ENCODE measurements at regions not wholly inside any gene's neighbourhood (a gene's known extent, or its start where the extent isn't known, plus 50 kb on each side); places are given as distances from the start of the nearest gene placed in this dataset.
"Not testable (repeated sequence)": the region's sequence is repeated elsewhere in the genome, so short reads cannot be mapped to it uniquely, and the experiment has no call there.

DNA sequence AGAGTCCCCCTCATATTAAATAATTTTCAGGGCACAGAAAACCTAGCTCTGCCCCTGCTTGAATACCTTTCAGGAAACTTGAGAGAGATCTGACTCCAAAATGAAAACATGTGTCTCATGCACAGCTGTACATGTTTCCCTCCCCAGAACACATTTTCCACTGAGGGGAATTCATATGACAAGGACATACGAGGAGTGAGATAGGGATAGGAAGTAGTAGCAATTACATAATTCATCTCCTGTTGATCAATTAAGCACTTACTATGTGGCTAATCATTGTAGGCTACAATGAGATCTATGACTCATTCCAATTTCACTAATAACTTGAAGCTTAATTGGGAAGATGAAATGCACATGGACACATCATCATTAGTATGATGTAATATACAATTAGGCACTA, 302.1 kb downstream of the PCDH11X start:
- DNase-seq (ENCODE audit: low read depth); H3K36me3 ChIP-seq (ENCODE audit: control insufficient read depth, insufficient read depth, low read length, severe bottlenecking); H3K9ac ChIP-seq (ENCODE audit: low read length); H3K4me3 ChIP-seq (ENCODE audit: low read length); H3K9me3 ChIP-seq (ENCODE audit: control insufficient read depth, low read length); H3K27me3 ChIP-seq (replicated peaks; ENCODE audit: control insufficient read depth, insufficient read depth, low read length); H3K4me1 ChIP-seq (ENCODE audit: control insufficient read depth, insufficient read depth, low read length): not testable (repeated sequence)

DNA sequence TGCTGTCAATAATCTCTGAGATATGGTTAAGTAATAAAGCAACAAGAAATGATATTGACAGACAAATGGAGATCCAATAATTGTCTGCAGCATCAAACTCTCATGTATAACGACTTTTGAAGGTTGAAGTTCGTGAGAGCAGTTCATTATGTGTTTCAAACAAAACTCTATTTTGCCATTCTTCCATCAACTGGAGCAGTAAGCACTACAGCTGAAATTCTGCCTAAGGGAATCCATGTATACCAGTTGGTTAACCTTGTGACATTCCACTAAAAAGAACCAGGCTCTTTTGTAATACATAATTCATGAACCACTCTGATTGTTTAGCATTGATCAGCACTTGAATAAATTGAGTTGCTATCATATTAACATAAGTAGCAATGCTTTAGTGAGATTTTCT, 311.6 kb downstream of the PCDH11X start:
- not testable (repeated sequence) for H3K4me1 ChIP-seq (ENCODE audit: control insufficient read depth, insufficient read depth, low read length); DNase-seq (ENCODE audit: low read depth); H3K9ac ChIP-seq (ENCODE audit: low read length); H3K9me3 ChIP-seq (ENCODE audit: control insufficient read depth, low read length); H3K27me3 ChIP-seq (replicated peaks; ENCODE audit: control insufficient read depth, insufficient read depth, low read length); H3K36me3 ChIP-seq (ENCODE audit: control insufficient read depth, insufficient read depth, low read length, severe bottlenecking); H3K4me3 ChIP-seq (ENCODE audit: low read length)

DNA sequence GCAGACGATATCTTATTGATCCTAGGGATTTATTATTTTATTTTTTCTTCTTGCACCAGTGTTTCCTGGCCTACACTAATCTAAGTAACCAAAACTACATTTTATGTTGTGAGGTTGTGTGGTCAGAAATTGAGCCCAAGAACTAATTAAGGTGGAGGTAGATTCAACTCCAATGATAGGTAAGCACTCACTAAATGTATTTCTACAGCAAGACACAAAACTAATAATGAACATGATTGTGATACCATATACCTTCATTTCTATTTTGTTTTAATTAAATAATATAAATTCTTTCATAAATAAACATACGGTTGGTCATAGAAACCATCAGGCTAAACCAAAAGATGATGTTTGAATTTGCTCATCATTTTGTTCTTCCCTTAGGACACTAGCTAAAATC, 319.0 kb downstream of the PCDH11X start:
- not testable (repeated sequence) for H3K9ac ChIP-seq (ENCODE audit: low read length); H3K36me3 ChIP-seq (ENCODE audit: control insufficient read depth, insufficient read depth, low read length, severe bottlenecking); H3K4me1 ChIP-seq (ENCODE audit: control insufficient read depth, insufficient read depth, low read length); H3K4me3 ChIP-seq (ENCODE audit: low read length); DNase-seq (ENCODE audit: low read depth); H3K27me3 ChIP-seq (replicated peaks; ENCODE audit: control insufficient read depth, insufficient read depth, low read length); H3K9me3 ChIP-seq (ENCODE audit: control insufficient read depth, low read length)

DNA sequence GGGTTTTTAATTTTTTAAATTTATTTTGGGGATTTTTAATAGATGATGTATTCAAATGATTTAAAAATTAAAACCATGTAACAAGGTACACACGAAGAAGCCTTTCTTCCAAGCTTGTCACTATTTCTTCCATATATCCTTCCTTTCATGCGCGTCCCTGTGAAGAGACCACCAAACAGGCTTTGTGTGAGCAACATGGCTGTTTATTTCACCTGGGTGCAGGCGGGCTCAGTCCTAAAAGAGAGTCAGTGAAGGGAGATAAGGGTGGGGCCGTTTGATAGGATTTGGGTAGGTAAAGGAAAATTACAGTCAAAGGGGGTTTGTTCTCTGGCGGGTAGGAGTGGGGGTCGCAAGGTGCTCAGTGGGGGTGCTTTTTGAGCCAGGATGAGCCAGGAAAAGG, 320.9 kb downstream of the PCDH11X start:
- H3K9ac ChIP-seq (ENCODE audit: low read length); H3K4me1 ChIP-seq (ENCODE audit: control insufficient read depth, insufficient read depth, low read length); DNase-seq (ENCODE audit: low read depth); H3K27me3 ChIP-seq (replicated peaks; ENCODE audit: control insufficient read depth, insufficient read depth, low read length); H3K36me3 ChIP-seq (ENCODE audit: control insufficient read depth, insufficient read depth, low read length, severe bottlenecking); H3K9me3 ChIP-seq (ENCODE audit: control insufficient read depth, low read length); H3K4me3 ChIP-seq (ENCODE audit: low read length): not testable (repeated sequence)

DNA sequence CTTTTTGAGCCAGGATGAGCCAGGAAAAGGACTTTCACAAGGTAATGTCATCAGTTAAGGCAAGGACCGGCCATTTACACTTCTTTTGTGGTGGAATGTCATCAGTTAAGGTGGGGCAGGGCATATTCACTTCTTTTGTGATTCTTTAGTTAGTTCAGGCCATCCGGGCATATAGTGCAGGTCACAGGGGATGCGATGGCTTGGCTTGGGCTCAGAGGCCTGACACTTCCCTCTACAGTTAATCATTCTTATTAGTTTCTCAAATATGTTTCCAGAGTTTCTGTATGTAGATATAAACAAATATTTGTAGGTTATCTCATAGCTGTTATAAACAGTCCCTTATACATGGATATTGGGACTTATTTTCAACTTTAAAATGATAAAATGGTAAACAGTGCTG, 326.5 kb downstream of the PCDH11X start:
- H3K4me1 ChIP-seq (ENCODE audit: control insufficient read depth, insufficient read depth, low read length); DNase-seq (ENCODE audit: low read depth): not testable (repeated sequence)

DNA sequence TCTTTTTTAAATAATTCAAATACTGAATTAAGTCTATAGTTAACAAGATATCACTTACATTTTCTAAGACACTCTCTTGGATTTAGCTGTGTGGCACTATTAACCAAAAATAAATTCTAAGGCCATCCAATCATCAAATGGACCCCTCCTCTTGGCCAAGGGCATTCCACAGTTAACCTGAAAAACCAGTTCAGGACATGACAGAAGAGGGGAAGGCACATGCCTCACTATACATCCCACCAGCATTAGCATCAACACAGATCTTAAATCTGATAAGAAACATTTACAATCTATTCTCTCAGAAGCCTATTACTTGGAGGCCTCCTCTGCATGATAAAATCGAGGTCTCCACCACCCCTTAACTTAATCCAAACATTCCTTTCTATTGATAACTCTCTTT, 327.5 kb downstream of the PCDH11X start:
- not testable (repeated sequence) for H3K9me3 ChIP-seq (ENCODE audit: control insufficient read depth, low read length); H3K4me3 ChIP-seq (ENCODE audit: low read length); H3K27me3 ChIP-seq (replicated peaks; ENCODE audit: control insufficient read depth, insufficient read depth, low read length); DNase-seq (ENCODE audit: low read depth); H3K36me3 ChIP-seq (ENCODE audit: control insufficient read depth, insufficient read depth, low read length, severe bottlenecking); H3K9ac ChIP-seq (ENCODE audit: low read length); H3K4me1 ChIP-seq (ENCODE audit: control insufficient read depth, insufficient read depth, low read length)

More for the DNA sequence above, 326.5 kb downstream of the PCDH11X start:
- H3K9me3 ChIP-seq (ENCODE audit: control insufficient read depth, low read length); H3K4me3 ChIP-seq (ENCODE audit: low read length); H3K9ac ChIP-seq (ENCODE audit: low read length); H3K27me3 ChIP-seq (replicated peaks; ENCODE audit: control insufficient read depth, insufficient read depth, low read length); H3K36me3 ChIP-seq (ENCODE audit: control insufficient read depth, insufficient read depth, low read length, severe bottlenecking): not testable (repeated sequence)

DNA sequence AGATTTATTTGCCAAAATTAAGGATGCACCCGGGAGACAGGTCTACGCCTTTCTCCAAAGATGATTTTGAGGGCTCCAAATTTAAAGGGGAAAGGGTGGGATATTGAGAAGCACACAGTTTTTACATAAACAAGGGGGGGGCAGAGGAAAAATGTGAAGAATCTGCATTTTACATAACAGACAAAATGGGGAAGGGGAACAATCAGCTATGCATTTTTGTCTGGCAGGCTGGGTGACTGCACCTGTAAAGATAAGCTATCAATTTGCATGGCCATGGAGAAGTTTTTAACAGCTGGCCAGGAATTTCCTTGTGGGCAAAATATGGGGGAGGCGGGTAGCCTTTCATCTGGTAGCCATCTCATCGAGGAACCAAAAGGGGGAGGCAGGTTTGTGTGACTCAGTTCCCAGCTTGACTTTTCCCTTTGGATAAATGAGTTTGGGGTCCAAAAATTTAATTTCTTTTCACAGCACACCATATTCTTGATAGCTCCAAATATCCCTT, 331.3 kb downstream of the PCDH11X start:
- not testable (repeated sequence) for H3K27me3 ChIP-seq (replicated peaks; ENCODE audit: control insufficient read depth, insufficient read depth, low read length); H3K4me1 ChIP-seq (ENCODE audit: control insufficient read depth, insufficient read depth, low read length); H3K9ac ChIP-seq (ENCODE audit: low read length); H3K9me3 ChIP-seq (ENCODE audit: control insufficient read depth, low read length); H3K4me3 ChIP-seq (ENCODE audit: low read length); H3K36me3 ChIP-seq (ENCODE audit: control insufficient read depth, insufficient read depth, low read length, severe bottlenecking); DNase-seq (ENCODE audit: low read depth)

DNA sequence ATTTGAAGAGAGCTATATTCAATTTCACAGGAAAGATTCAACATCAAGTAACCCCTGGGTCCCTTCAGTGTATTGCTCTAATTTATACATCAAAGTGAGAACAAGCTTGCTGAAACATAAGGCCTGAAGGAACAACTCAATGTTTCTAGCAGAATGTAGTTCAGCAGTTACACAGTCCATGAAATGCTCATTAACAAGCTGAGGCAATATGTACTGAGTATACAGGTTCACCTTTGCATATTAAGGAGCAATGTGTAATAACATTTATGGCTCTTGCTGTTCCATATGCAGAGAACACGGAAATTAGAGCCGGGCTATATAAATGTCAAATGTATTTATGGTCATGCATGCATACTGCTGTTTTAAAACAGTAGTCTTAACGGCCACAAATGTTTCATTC, 338.5 kb downstream of the PCDH11X start:
- not testable (repeated sequence) for H3K27me3 ChIP-seq (replicated peaks; ENCODE audit: control insufficient read depth, insufficient read depth, low read length); DNase-seq (ENCODE audit: low read depth); H3K9me3 ChIP-seq (ENCODE audit: control insufficient read depth, low read length); H3K4me1 ChIP-seq (ENCODE audit: control insufficient read depth, insufficient read depth, low read length); H3K36me3 ChIP-seq (ENCODE audit: control insufficient read depth, insufficient read depth, low read length, severe bottlenecking); H3K9ac ChIP-seq (ENCODE audit: low read length); H3K4me3 ChIP-seq (ENCODE audit: low read length)

DNA sequence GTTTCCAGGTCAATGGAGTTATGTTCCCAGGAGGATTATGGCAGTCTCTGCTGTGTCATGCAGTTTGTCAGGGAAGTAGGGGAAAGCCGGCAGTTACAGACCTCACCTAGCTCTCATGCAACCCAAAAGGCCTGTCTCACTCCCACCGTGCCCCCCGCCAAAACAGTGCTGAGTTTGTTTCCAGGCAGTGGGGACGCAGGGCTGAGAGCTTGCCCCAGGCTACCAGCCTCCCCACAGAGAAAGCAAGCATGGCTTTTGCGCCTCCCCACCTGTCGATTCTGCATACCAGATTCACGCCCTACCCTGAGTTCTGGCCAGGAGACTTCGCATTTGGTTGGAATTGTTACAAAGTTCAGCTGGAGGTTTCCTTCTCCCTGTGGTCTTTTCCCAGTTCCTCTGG, 383.9 kb downstream of the PCDH11X start:
- not testable (repeated sequence) for DNase-seq (ENCODE audit: low read depth); H3K27me3 ChIP-seq (replicated peaks; ENCODE audit: control insufficient read depth, insufficient read depth, low read length); H3K9ac ChIP-seq (ENCODE audit: low read length); H3K36me3 ChIP-seq (ENCODE audit: control insufficient read depth, insufficient read depth, low read length, severe bottlenecking); H3K9me3 ChIP-seq (ENCODE audit: control insufficient read depth, low read length); H3K4me1 ChIP-seq (ENCODE audit: control insufficient read depth, insufficient read depth, low read length); H3K4me3 ChIP-seq (ENCODE audit: low read length)

DNA sequence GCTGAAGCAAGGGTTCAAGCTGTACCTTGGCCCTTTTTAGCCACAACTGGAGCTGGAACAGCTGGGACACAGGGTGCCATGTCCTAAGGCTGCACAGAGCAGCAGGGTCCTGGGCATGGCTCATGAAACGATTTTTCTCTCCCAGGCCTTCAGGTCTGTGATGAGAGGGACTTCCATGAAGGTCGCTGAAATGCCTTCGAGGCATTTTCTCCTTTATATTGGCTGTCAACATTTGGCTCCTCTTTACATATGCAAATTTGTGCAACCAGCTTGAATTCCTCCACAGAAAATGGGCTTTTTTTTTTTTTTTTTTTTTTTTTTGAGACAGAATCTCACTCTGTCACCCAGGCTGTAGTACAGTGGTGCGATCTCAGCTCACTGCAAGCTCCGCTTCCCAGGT, 430.8 kb downstream of the PCDH11X start:
- Histone ChIP-seq H3K36me3 (ENCODE audit: control insufficient read depth, insufficient read depth, low read length, severe bottlenecking) (no peaks in the 10 kb centered on the region), H3K4me3 (ENCODE audit: low read length) (no peak overlapping the region), H3K27me3 (replicated peaks; ENCODE audit: control insufficient read depth, insufficient read depth, low read length) (no peaks in the 10 kb centered on the region), H3K9me3 (ENCODE audit: control insufficient read depth, low read length) (peaks cover 3% of the 10 kb centered on the region), H3K4me1 (ENCODE audit: control insufficient read depth, insufficient read depth, low read length) (no peaks in the 10 kb centered on the region), H3K9ac (ENCODE audit: low read length) (no peak overlapping the region)
- no peak for DNase-seq (ENCODE audit: low read depth)

DNA sequence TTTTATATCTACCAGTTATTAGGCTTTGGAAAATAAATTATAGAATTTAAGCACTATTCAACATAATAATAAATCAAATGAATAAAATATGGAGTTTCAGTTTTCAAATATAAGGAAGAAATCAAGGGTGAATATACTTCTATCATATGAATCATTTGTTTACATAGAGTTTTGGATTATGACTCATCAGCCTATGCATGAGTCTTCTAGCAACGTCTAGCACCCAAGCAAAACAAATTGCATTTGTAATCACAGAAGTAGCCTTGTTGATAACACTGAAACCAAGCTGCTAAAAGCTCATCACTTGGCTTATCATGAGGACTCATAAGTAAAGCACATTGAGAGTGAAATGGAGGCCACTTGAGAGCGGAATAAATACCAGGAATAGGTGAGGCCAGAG, 434.6 kb downstream of the PCDH11X start:
- no peaks in the 10 kb centered on the region for H3K27me3 ChIP-seq (replicated peaks; ENCODE audit: control insufficient read depth, insufficient read depth, low read length)
- H3K4me1 ChIP-seq (ENCODE audit: control insufficient read depth, insufficient read depth, low read length) = no peaks in the 10 kb centered on the region
- DNase-seq (ENCODE audit: low read depth) = no peak
- H3K36me3 ChIP-seq (ENCODE audit: control insufficient read depth, insufficient read depth, low read length, severe bottlenecking) = no peaks in the 10 kb centered on the region
- H3K9ac ChIP-seq (ENCODE audit: low read length) = no peak overlapping the region
- H3K4me3 ChIP-seq (ENCODE audit: low read length) = no peak overlapping the region
- peaks cover 3% of the 10 kb centered on the region for H3K9me3 ChIP-seq (ENCODE audit: control insufficient read depth, low read length)

DNA sequence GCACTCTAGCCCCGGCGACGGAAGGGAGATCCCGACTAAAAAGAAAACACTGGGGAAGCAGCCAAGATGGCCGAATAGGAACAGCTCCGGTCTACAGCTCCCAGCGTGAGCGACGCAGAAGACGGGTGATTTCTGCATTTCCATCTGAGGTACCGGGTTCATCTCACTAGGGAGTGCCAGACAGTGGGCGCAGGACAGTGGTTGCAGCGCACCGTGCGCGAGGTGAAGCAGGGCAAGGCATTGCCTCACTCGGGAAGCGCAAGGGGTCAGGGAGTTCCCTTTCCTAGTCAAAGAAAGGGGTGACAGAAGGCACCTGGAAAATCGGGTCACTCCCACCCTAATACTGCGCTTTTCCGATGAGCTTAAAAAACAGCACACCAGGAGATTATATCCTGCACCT, 435.8 kb downstream of the PCDH11X start:
- not testable (repeated sequence) for H3K9ac ChIP-seq (ENCODE audit: low read length); DNase-seq (ENCODE audit: low read depth); H3K4me1 ChIP-seq (ENCODE audit: control insufficient read depth, insufficient read depth, low read length); H3K9me3 ChIP-seq (ENCODE audit: control insufficient read depth, low read length); H3K36me3 ChIP-seq (ENCODE audit: control insufficient read depth, insufficient read depth, low read length, severe bottlenecking); H3K27me3 ChIP-seq (replicated peaks; ENCODE audit: control insufficient read depth, insufficient read depth, low read length); H3K4me3 ChIP-seq (ENCODE audit: low read length)

Data from adipocyte (in vitro differentiated cells).